GM23338 (cell line): ENCODE measurements at regions not wholly inside any gene's neighbourhood (a gene's known extent, or its start where the extent isn't known, plus 50 kb on each side); places are given as distances from the start of the nearest gene placed in this dataset.

Source experiments
- EZH2 ChIP-seq: fragments of 200-600 bp; sonication (generic); IDR thresholded peaks from one replicate; pipeline ENCODE4 v1.8.0; 2017; ENCODE audit warnings: antibody characterized with exemption, mild to moderate bottlenecking, low read depth; ENCODE audit not compliant: unreplicated experiment
- REST ChIP-seq: IDR thresholded peaks from one replicate; pipeline ENCODE4 v1.6.1; 2018; ENCODE audit warnings: antibody characterized with exemption; ENCODE audit not compliant: unreplicated experiment
- TF ChIP-seq, protein P1 (sequence below), 2 experiments: fragments of 200-600 bp in 1 of 2; sonication (generic) in 1 of 2; conservative IDR thresholded peaks; 2 replicates each; pipeline versions ENCODE4 v1.5.1 to v1.6.1; 2016 to 2017; ENCODE audit warnings: antibody characterized with exemption in 2 of 2, low read depth in 2 of 2, mild to moderate bottlenecking in 2 of 2, moderate library complexity in 1 of 2

GRCh38 chr15:26242565-26243071, 379.5 kb upstream of the ATP10A start:
- TF ChIP-seq, protein P1, sequence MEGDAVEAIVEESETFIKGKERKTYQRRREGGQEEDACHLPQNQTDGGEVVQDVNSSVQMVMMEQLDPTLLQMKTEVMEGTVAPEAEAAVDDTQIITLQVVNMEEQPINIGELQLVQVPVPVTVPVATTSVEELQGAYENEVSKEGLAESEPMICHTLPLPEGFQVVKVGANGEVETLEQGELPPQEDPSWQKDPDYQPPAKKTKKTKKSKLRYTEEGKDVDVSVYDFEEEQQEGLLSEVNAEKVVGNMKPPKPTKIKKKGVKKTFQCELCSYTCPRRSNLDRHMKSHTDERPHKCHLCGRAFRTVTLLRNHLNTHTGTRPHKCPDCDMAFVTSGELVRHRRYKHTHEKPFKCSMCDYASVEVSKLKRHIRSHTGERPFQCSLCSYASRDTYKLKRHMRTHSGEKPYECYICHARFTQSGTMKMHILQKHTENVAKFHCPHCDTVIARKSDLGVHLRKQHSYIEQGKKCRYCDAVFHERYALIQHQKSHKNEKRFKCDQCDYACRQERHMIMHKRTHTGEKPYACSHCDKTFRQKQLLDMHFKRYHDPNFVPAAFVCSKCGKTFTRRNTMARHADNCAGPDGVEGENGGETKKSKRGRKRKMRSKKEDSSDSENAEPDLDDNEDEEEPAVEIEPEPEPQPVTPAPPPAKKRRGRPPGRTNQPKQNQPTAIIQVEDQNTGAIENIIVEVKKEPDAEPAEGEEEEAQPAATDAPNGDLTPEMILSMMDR (conservative IDR thresholded peaks at IDR 0.05; ENCODE audit: low read depth in 2 of 2) = 0 out of 4 replicates have a peak, but pooled peaks of 1 of the 2 experiments have one; percentile 23
- TF ChIP-seq REST (no peak), EZH2 (no peak)
